ENCODE measurements at regions not wholly inside any gene's neighbourhood (a gene's known extent, or its start where the extent isn't known, plus 50 kb on each side); places are given as distances from the start of the nearest gene placed in this dataset.

- no peak for DNase-seq
- Histone ChIP-seq H3K4me1 (ENCODE audit: low read length) (no peaks in the 10 kb centered on the region), H3K4me2 (ENCODE audit: low read depth, low read length, poor library complexity, severe bottlenecking) (no peak overlapping the region), H3K27ac (ENCODE audit: low read length) (no peak overlapping the region), H3K27me3 (ENCODE audit: low read length) (no peaks in the 10 kb centered on the region), H2AFZ (ENCODE audit: low read length) (no peak overlapping the region), H3K9ac (ENCODE audit: low read length) (no peak overlapping the region), H3K4me3 (ENCODE audit: low read length) (no peak overlapping the region), H3K9me3 (ENCODE audit: low read length) (no peaks in the 10 kb centered on the region), H3K36me3 (ENCODE audit: insufficient read depth, low read length) (no peaks in the 10 kb centered on the region), H4K20me1 (ENCODE audit: insufficient read depth, low read depth, low read length) (no peaks in the 10 kb centered on the region), H3K9me2 (replicated peaks; ENCODE audit: insufficient read depth, low read length) (no peaks in the 10 kb centered on the region), H3K79me2 (ENCODE audit: low read length) (no peaks in the 10 kb centered on the region)
Measured at GRCh38 chr20:60474385-60474910, 516.2 kb downstream of the CDH26 start.

DNA sequence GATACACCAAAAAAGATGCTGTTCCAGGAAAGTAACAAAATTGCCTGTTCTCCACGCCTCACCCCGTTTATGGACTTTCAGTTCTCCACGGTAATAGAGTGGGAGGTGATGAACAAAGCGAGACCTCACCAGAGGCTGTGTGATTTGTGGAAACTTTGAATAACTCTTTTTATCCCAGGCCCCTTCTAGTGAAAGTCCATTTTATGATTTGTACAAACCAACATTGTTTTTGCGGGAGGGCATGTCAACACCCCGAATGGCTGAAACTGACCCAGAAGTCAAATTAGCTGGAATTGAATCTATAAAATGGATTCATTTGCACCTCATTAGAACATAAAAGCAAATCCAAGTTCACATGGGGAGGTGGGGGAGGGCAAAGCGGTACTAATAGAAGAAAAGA is 517.8 kb downstream of the CDH26 start:
- Histone ChIP-seq H3K36me3 (ENCODE audit: insufficient read depth, low read length) (no peaks in the 10 kb centered on the region), H2AFZ (ENCODE audit: low read length) (no peak overlapping the region), H3K79me2 (ENCODE audit: low read length) (no peaks in the 10 kb centered on the region), H3K4me2 (ENCODE audit: low read depth, low read length, poor library complexity, severe bottlenecking) (no peak overlapping the region), H3K4me3 (ENCODE audit: low read length) (no peak overlapping the region), H3K27ac (ENCODE audit: low read length) (no peak overlapping the region), H3K9me2 (replicated peaks; ENCODE audit: insufficient read depth, low read length) (no peaks in the 10 kb centered on the region), H3K27me3 (ENCODE audit: low read length) (no peaks in the 10 kb centered on the region), H3K9ac (ENCODE audit: low read length) (no peak overlapping the region), H3K9me3 (ENCODE audit: low read length) (no peaks in the 10 kb centered on the region), H3K4me1 (ENCODE audit: low read length) (no peaks in the 10 kb centered on the region), H4K20me1 (ENCODE audit: insufficient read depth, low read depth, low read length) (no peaks in the 10 kb centered on the region)
- no peak for DNase-seq

GRCh38 chr20:60477958-60478357 is 519.7 kb downstream of the CDH26 start:
- no peaks in the 10 kb centered on the region for H3K79me2 ChIP-seq (ENCODE audit: low read length)
- H3K4me1 ChIP-seq (ENCODE audit: low read length): no peaks in the 10 kb centered on the region
- H3K9me3 ChIP-seq (ENCODE audit: low read length): no peaks in the 10 kb centered on the region
- H3K27me3 ChIP-seq (ENCODE audit: low read length): no peaks in the 10 kb centered on the region
- no peak overlapping the region for H3K4me2 ChIP-seq (ENCODE audit: low read depth, low read length, poor library complexity, severe bottlenecking)
- no peaks in the 10 kb centered on the region for H3K36me3 ChIP-seq (ENCODE audit: insufficient read depth, low read length)
- no peak overlapping the region for H3K9ac ChIP-seq (ENCODE audit: low read length)
- H2AFZ ChIP-seq (ENCODE audit: low read length): no peak overlapping the region
- DNase-seq: no peak
- no peak overlapping the region for H3K27ac ChIP-seq (ENCODE audit: low read length)
- no peak overlapping the region for H3K4me3 ChIP-seq (ENCODE audit: low read length)
- H3K9me2 ChIP-seq (replicated peaks; ENCODE audit: insufficient read depth, low read length): no peaks in the 10 kb centered on the region
- no peaks in the 10 kb centered on the region for H4K20me1 ChIP-seq (ENCODE audit: insufficient read depth, low read depth, low read length)

GRCh38 chr20:60478533-60478932 is 520.3 kb downstream of the CDH26 start:
- H3K9me2 ChIP-seq (replicated peaks; ENCODE audit: insufficient read depth, low read length): no peaks in the 10 kb centered on the region
- H3K79me2 ChIP-seq (ENCODE audit: low read length): no peaks in the 10 kb centered on the region

DNA sequence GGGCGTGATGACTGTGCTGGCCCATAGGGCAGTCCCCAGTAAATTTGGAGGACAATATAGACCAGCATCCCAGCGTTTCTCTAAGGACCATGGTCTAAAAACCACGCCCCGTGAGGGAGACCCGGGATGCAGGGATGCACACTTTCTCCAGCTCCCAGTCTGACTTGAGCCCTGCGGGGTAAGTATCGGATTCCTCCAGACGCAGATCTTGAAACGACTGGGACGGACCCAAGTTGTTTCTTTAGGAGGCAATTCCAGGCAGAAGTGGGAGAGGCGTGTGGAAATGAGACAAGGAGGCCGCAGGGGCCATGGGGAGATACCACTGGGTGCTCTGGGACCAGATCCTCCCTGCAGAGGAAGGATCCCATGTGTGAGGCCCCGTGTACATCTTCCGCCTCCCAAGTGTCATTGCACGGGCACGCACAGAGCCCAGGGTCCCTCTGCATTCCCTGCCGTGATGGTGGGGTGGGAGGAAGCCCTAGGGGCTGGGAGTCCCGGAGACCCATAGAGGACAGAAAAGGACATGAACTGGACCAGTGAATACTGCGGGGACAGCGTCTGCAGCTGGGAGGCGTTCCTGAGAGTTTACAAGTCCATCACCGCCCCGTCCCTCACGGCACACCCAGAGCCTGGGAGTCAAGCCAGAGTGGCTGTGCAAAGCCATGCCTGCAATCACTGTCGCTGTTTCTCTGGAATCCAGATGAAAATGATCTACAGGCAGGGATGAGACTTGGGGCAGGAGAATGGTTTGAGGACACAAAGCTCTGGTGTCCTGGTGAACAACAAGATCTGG is 522.9 kb downstream of the CDH26 start:
- no peaks in the 10 kb centered on the region for H4K20me1 ChIP-seq (ENCODE audit: insufficient read depth, low read depth, low read length)
- H3K9me3 ChIP-seq (ENCODE audit: low read length): no peaks in the 10 kb centered on the region
- H3K4me1 ChIP-seq (ENCODE audit: low read length): no peaks in the 10 kb centered on the region
- no peaks in the 10 kb centered on the region for H3K9me2 ChIP-seq (replicated peaks; ENCODE audit: insufficient read depth, low read length)
- H3K4me2 ChIP-seq (ENCODE audit: low read depth, low read length, poor library complexity, severe bottlenecking): no peak overlapping the region
- no peak for DNase-seq
- H3K4me3 ChIP-seq (ENCODE audit: low read length): no peak overlapping the region
- H3K79me2 ChIP-seq (ENCODE audit: low read length): no peaks in the 10 kb centered on the region
- no peak overlapping the region for H3K27ac ChIP-seq (ENCODE audit: low read length)
- H2AFZ ChIP-seq (ENCODE audit: low read length): no peak overlapping the region
- no peaks in the 10 kb centered on the region for H3K27me3 ChIP-seq (ENCODE audit: low read length)
- H3K36me3 ChIP-seq (ENCODE audit: insufficient read depth, low read length): no peaks in the 10 kb centered on the region
- H3K9ac ChIP-seq (ENCODE audit: low read length): no peak overlapping the region

More at GRCh38 chr20:60478533-60478932, 520.3 kb downstream of the CDH26 start:
- H3K4me3 ChIP-seq (ENCODE audit: low read length): no peak overlapping the region
- H4K20me1 ChIP-seq (ENCODE audit: insufficient read depth, low read depth, low read length): no peaks in the 10 kb centered on the region
- DNase-seq: no peak
- no peaks in the 10 kb centered on the region for H3K4me1 ChIP-seq (ENCODE audit: low read length)
- no peak overlapping the region for H3K27ac ChIP-seq (ENCODE audit: low read length)
- no peaks in the 10 kb centered on the region for H3K36me3 ChIP-seq (ENCODE audit: insufficient read depth, low read length)
- H3K27me3 ChIP-seq (ENCODE audit: low read length): no peaks in the 10 kb centered on the region
- H3K9ac ChIP-seq (ENCODE audit: low read length): no peak overlapping the region
- no peak overlapping the region for H3K4me2 ChIP-seq (ENCODE audit: low read depth, low read length, poor library complexity, severe bottlenecking)
- no peaks in the 10 kb centered on the region for H3K9me3 ChIP-seq (ENCODE audit: low read length)
- no peak overlapping the region for H2AFZ ChIP-seq (ENCODE audit: low read length)

- no peaks in the 10 kb centered on the region for H4K20me1 ChIP-seq (ENCODE audit: insufficient read depth, low read depth, low read length)
- H3K9me2 ChIP-seq (replicated peaks; ENCODE audit: insufficient read depth, low read length): no peaks in the 10 kb centered on the region
- no peaks in the 10 kb centered on the region for H3K4me1 ChIP-seq (ENCODE audit: low read length)
- no peaks in the 10 kb centered on the region for H3K9me3 ChIP-seq (ENCODE audit: low read length)
- H3K4me2 ChIP-seq (ENCODE audit: low read depth, low read length, poor library complexity, severe bottlenecking): no peak overlapping the region
- no peak overlapping the region for H2AFZ ChIP-seq (ENCODE audit: low read length)
- no peak overlapping the region for H3K27ac ChIP-seq (ENCODE audit: low read length)
- no peaks in the 10 kb centered on the region for H3K79me2 ChIP-seq (ENCODE audit: low read length)
- no peak overlapping the region for H3K9ac ChIP-seq (ENCODE audit: low read length)
- no peak overlapping the region for H3K4me3 ChIP-seq (ENCODE audit: low read length)
- H3K27me3 ChIP-seq (ENCODE audit: low read length): no peaks in the 10 kb centered on the region
- DNase-seq: no peak
- H3K36me3 ChIP-seq (ENCODE audit: insufficient read depth, low read length): no peaks in the 10 kb centered on the region
Measured at GRCh38 chr20:60481743-60482133, 523.5 kb downstream of the CDH26 start.

- no peaks in the 10 kb centered on the region for H3K9me2 ChIP-seq (replicated peaks; ENCODE audit: insufficient read depth, low read length)
- H2AFZ ChIP-seq (ENCODE audit: low read length): no peak overlapping the region
- H4K20me1 ChIP-seq (ENCODE audit: insufficient read depth, low read depth, low read length): no peaks in the 10 kb centered on the region
- no peaks in the 10 kb centered on the region for H3K9me3 ChIP-seq (ENCODE audit: low read length)
- no peak overlapping the region for H3K9ac ChIP-seq (ENCODE audit: low read length)
- no peaks in the 10 kb centered on the region for H3K4me1 ChIP-seq (ENCODE audit: low read length)
- no peaks in the 10 kb centered on the region for H3K36me3 ChIP-seq (ENCODE audit: insufficient read depth, low read length)
- H3K27me3 ChIP-seq (ENCODE audit: low read length): no peaks in the 10 kb centered on the region
- H3K4me3 ChIP-seq (ENCODE audit: low read length): no peak overlapping the region
- H3K4me2 ChIP-seq (ENCODE audit: low read depth, low read length, poor library complexity, severe bottlenecking): no peak overlapping the region
- H3K27ac ChIP-seq (ENCODE audit: low read length): no peak overlapping the region
- DNase-seq: no peak
- no peaks in the 10 kb centered on the region for H3K79me2 ChIP-seq (ENCODE audit: low read length)
Measured at GRCh38 chr20:60482221-60483008, 524.2 kb downstream of the CDH26 start.

DNA sequence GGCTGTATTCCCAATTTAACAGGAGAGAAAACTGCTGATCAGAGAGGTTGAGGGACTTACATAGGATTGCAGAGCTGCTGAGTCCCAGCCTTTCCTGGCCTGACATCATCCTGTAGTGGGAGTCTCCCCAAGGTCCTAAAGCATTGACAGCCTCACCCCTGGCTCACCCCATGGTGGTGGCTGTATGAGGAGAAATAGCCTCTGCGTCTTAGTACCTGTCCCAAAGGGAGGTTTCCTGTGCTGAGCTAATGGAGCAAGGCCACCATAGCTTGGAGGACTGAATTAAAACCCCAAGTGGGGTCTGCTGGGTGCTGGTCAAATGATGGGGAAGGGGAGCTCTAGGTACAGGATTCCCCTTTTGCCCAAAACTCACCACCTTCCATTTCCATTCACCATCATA is 525.1 kb downstream of the CDH26 start:
- H3K79me2 ChIP-seq (ENCODE audit: low read length): no peaks in the 10 kb centered on the region
- no peaks in the 10 kb centered on the region for H3K9me3 ChIP-seq (ENCODE audit: low read length)
- no peaks in the 10 kb centered on the region for H3K4me1 ChIP-seq (ENCODE audit: low read length)
- H3K27ac ChIP-seq (ENCODE audit: low read length): no peak overlapping the region
- no peaks in the 10 kb centered on the region for H4K20me1 ChIP-seq (ENCODE audit: insufficient read depth, low read depth, low read length)
- H3K4me2 ChIP-seq (ENCODE audit: low read depth, low read length, poor library complexity, severe bottlenecking): no peak overlapping the region
- H3K4me3 ChIP-seq (ENCODE audit: low read length): no peak overlapping the region
- H3K9me2 ChIP-seq (replicated peaks; ENCODE audit: insufficient read depth, low read length): no peaks in the 10 kb centered on the region
- no peak for DNase-seq
- no peak overlapping the region for H3K9ac ChIP-seq (ENCODE audit: low read length)
- no peaks in the 10 kb centered on the region for H3K36me3 ChIP-seq (ENCODE audit: insufficient read depth, low read length)
- no peaks in the 10 kb centered on the region for H3K27me3 ChIP-seq (ENCODE audit: low read length)
- H2AFZ ChIP-seq (ENCODE audit: low read length): no peak overlapping the region
